ENCODE measurements at regions not wholly inside any gene's neighbourhood (a gene's known extent, or its start where the extent isn't known, plus 50 kb on each side); places are given as distances from the start of the nearest gene placed in this dataset.

- TF ChIP-seq CTCF (IDR thresholded peaks at IDR 0.05 in 2 of 3, conservative IDR thresholded peaks at IDR 0.05 in 1 of 3; ENCODE audit: borderline replicate concordance in 1 of 3, insufficient read depth in 1 of 3, low read depth in 2 of 3, low read length in 2 of 3) (no peak), YY1 (IDR thresholded peaks at IDR 0.05; ENCODE audit: extremely low read depth, insufficient replicate concordance, low read depth, low read length) (no peak), POLR2AphosphoS5 (IDR thresholded peaks at IDR 0.05; ENCODE audit: low read depth, low read length) (no peak), ZFX (IDR thresholded peaks at IDR 0.05) (no peak), SIN3A (IDR thresholded peaks at IDR 0.05; ENCODE audit: low read depth) (no peak), FOSL1 (IDR thresholded peaks at IDR 0.05; ENCODE audit: low read depth) (no peak), EZH2 (IDR thresholded peaks at IDR 0.05) (no peak), POLR2A (IDR thresholded peaks at IDR 0.05; ENCODE audit: borderline replicate concordance, extremely low read depth, insufficient read depth, insufficient read length) (no peak), MAX (IDR thresholded peaks at IDR 0.05) (no peak), RAD21 (IDR thresholded peaks at IDR 0.05; ENCODE audit: low read depth) (no peak)
These were observed 79.0 kb downstream of the TMX1 start for GRCh38 chr14:51318813-51319597.
